ENCODE measurements at regions not wholly inside any gene's neighbourhood (a gene's known extent, or its start where the extent isn't known, plus 50 kb on each side); places are given as distances from the start of the nearest gene placed in this dataset.
"Not testable (repeated sequence)": the region's sequence is repeated elsewhere in the genome, so short reads cannot be mapped to it uniquely, and the experiment has no call there.

- H3K4me3 ChIP-seq (ENCODE audit: low read depth, low read length), result no peak overlapping the region
- DNase-seq (ENCODE audit: low read depth), result no peak
- TF ChIP-seq CTCF (conservative IDR thresholded peaks at IDR 0.05; ENCODE audit: low read depth, low read length), result no peak
Observed at GRCh38 chr3:8320711-8321458, 180.7 kb upstream of the LMCD1 start.

- no peak overlapping the region for H3K4me3 ChIP-seq (ENCODE audit: low read depth, low read length)
- peak; percentile 84 for TF ChIP-seq CTCF (conservative IDR thresholded peaks at IDR 0.05; ENCODE audit: low read depth, low read length)
- peak; percentile 79 for DNase-seq (ENCODE audit: low read depth)
Observed at GRCh38 chr3:8324747-8325146, 176.9 kb upstream of the LMCD1 start.

GRCh38 chr3:8325306-8325705 is 176.3 kb upstream of the LMCD1 start:
- no peak for TF ChIP-seq CTCF (conservative IDR thresholded peaks at IDR 0.05; ENCODE audit: low read depth, low read length)
- no peak for DNase-seq (ENCODE audit: low read depth)
- no peak overlapping the region for H3K4me3 ChIP-seq (ENCODE audit: low read depth, low read length)

- not testable (repeated sequence) for H3K4me3 ChIP-seq (ENCODE audit: low read depth, low read length)
Observed at GRCh38 chr3:8325833-8326232, 175.8 kb upstream of the LMCD1 start.

GRCh38 chr3:8327739-8328138 is 173.9 kb upstream of the LMCD1 start:
- no peak overlapping the region for H3K4me3 ChIP-seq (ENCODE audit: low read depth, low read length)
- no peak for DNase-seq (ENCODE audit: low read depth)
- no peak for TF ChIP-seq CTCF (conservative IDR thresholded peaks at IDR 0.05; ENCODE audit: low read depth, low read length)

More at GRCh38 chr3:8325833-8326232, 175.8 kb upstream of the LMCD1 start:
- DNase-seq (ENCODE audit: low read depth), result not testable (repeated sequence)

- DNase-seq (ENCODE audit: low read depth), result no peak
- no peak for TF ChIP-seq CTCF (conservative IDR thresholded peaks at IDR 0.05; ENCODE audit: low read depth, low read length)
- H3K4me3 ChIP-seq (ENCODE audit: low read depth, low read length), result no peak overlapping the region
Observed at GRCh38 chr3:8328967-8329366, 172.7 kb upstream of the LMCD1 start.

- TF ChIP-seq CTCF (conservative IDR thresholded peaks at IDR 0.05; ENCODE audit: low read depth, low read length), result no peak
- no peak for DNase-seq (ENCODE audit: low read depth)
- no peak overlapping the region for H3K4me3 ChIP-seq (ENCODE audit: low read depth, low read length)
Observed at GRCh38 chr3:8329598-8329997, 172.0 kb upstream of the LMCD1 start.

Measured in choroid plexus epithelial cell (primary cell).